HG03135 (cell line): ENCODE measurements at regions not wholly inside any gene's neighbourhood (a gene's known extent, or its start where the extent isn't known, plus 50 kb on each side); places are given as distances from the start of the nearest gene placed in this dataset.
"Not testable (repeated sequence)": the region's sequence is repeated elsewhere in the genome, so short reads cannot be mapped to it uniquely, and the experiment has no call there.

Experiments
- ATAC-seq: cut with Tn5 transposase; IDR thresholded peaks from one replicate; pipeline ENCODE4 v1.9.1; 2021; ENCODE audit warnings: mild to moderate bottlenecking, moderate library complexity; ENCODE audit not compliant: unreplicated experiment

DNA sequence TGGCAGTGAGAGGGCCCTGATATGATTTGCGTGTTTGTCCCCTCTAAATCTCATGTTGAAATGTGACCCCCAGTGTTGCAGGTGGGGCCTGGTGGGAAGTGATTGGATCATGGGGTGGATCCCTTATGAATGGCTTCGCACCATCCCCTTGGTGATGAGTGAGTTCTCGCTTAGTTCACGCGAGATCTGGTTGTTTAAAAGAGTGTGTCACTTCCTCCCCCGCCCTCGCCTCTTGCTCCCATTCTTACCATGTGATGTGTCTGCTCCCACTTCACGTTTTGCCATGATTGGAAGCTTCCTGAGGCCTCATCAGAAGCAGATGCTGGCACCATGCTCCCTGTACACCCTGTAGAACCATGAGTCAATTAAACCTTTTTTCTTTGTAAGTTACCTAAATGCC, 319.9 kb upstream of the ID2 start:
- no peak for ATAC-seq

DNA sequence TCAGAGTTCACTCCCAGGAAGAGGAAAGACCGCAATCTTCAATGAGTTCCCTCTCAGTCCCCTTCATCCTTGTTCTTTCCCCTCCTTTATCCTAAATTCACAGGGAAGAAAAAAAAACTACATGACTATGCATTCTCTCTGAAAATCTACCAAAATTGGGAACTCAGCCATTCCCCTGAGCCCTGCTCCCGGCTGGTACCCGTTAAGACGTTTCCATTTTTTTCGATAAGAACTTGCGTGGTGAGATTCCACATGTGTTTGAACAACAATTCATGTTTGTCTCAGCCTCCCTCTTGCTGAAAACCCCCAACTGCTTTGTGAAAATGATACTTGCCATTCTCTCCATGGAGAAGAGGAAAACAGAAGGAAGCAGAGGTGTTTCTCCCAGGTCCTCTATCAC, 318.7 kb upstream of the ID2 start:
- no peak for ATAC-seq

DNA sequence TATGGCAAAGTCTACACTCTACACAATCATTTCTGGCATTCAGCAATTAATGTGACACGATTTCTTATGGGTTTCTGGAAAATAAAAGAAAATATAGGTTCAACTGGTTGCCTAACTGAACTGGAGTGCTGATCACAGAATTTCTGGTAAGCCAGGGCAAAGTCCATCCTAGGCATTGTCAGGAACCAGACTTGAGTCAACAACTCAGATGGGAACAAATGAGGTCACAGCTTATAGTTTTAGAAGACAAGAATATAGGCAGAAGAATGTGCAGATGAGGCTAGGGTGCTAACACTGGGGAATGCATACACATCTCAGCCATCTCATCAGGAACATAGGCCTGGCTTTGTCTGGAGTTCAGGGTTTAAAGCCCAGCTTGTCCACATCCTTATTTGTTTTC, 317.2 kb upstream of the ID2 start:
- ATAC-seq, result no peak

DNA sequence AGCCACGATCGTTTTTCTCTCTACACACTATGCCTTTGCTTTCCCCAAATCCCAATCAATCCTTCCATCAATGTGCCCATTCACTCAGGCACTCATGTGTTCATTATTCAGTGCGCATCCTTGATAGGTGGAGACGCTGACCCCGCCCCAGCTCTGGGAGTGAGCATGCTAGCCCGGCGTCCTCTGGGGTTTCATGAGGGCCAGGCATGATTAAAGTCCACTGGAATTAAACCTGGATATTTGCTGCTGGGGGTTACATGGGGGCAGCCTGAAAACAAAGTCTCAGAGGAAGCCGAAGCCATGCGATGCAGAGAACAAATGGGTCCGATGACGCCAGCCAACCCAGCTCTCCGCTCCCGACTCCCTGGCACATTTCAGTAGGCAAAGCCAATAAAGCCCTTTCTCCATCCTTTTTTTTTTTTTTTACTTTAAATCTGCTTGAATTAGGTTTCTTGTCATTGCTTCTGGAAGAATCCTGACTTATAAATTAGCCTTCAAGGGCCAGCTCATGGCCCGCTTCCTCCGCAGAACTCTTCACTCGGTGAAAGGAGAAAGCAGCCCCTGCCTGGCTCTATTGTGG, 316.4 kb upstream of the ID2 start:
- no peak for ATAC-seq

DNA sequence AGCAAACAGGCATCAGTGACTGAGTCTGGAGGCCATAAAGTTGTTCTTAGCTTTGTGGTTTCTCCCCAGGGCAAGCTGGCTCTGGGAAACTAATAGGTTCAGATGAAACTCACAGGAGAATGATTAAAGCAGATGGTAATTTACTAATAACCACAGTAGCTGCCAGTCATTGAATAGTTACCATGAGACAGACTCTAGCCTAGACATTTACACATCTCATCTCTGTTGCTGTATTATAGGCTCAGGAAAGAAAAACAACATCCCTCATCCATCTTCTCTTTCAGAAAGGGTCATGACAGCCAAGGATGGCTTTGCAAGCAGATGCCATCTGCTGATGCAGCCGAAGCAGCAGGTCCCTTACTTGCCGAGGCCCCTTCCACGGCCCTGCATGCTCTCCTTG, 314.0 kb upstream of the ID2 start:
- no peak for ATAC-seq

DNA sequence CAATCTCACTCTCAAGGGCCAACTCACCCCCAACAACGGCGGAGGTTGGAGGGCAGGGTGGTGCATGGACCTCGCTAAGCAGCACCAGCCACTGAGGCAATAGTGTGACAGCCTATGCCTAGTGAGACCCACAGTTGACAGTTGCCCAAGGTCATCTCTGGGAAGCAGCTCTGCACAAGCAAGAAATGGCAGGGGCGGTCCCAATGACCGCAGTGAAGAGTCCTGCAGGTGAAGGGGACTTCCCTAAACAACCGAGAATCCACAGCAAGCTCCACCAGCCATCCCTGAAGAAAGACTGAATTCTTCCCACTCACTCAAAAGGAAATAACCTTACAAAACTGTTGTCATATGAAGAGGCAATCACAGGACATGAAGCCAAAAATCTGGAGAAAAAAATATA, 313.4 kb upstream of the ID2 start:
- no peak for ATAC-seq

DNA sequence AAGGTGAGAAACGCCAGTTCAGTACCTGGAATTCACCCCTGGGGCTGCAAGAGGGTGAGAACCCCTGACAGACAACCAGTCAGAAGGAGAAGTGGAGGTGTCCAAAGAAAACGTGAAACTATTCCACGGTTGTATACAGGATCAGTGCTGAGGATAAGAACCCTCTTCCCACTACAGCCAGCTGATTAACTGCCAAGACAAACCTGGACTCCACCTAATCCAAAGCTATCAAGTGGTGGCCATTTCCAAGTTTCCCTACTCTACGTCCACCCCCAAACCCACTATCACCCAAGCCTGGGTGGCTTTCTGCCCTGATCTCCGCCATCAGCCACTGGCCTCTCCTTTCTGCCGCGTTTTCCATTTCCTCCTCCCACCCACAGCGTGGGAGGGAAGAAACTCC, 312.3 kb upstream of the ID2 start:
- no peak for ATAC-seq

DNA sequence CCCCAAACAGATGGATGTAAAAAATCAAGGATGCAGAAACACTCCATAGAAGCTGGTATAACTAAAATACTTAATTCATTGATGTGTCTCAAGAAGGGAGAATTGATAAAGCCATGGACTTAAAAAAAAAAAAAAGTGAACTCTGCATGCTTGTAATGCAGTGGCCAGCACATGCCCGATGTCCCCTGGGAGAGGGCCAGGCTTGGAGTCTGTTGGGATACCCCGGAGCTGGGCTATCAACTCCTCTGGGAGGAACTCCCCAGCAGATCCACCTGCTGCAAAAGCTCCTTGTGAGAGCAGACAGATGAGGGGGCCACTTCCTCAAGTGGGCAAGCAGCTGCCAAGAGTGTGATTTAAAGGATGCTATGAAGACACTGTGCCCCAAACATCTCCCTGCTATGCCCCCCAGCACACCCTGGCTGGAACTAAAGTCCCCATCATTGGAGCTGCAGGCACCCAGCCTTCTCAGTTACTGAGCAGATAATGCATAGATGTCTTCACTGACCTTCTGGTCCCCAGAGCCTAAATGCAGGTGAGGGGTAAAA, 311.5 kb upstream of the ID2 start:
- ATAC-seq, result no peak

DNA sequence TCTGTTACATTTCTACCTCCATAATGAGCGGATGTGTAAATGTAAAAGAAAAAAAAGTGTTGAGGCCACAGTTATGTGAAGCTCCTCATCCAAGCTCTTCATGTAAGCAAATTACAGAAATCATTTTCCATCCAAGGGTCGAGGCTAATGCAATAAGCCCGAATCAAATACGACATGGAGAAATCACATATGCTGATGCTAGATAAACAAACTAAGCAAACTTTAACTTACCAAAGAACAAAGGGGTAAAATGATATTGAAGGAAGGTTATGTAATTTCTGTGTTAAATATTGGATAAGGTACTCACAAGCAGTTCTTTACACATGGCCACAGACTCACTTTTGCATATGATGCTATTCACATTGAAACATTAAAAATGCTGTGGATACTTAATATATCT, 310.2 kb upstream of the ID2 start:
- ATAC-seq, result no peak

DNA sequence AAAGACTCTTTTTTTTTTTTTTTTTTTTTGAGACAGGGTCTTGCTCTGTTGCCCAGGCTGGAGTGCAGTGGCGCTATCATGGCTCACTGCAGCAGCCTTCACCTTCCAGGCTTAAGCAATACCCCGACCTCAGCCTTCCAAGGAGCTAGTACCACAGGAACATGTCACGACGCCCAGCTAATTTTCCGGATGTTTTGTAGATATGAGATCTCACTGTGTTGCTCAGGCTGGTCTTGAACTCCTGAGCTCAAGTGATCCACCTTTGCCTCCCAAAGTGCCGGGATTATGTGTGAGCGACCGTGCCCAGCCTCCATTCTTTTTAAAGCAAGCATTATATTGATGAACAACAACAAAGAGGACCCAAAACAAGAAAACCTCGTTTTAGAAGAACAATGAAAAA, 307.1 kb upstream of the ID2 start:
- ATAC-seq, result no peak

DNA sequence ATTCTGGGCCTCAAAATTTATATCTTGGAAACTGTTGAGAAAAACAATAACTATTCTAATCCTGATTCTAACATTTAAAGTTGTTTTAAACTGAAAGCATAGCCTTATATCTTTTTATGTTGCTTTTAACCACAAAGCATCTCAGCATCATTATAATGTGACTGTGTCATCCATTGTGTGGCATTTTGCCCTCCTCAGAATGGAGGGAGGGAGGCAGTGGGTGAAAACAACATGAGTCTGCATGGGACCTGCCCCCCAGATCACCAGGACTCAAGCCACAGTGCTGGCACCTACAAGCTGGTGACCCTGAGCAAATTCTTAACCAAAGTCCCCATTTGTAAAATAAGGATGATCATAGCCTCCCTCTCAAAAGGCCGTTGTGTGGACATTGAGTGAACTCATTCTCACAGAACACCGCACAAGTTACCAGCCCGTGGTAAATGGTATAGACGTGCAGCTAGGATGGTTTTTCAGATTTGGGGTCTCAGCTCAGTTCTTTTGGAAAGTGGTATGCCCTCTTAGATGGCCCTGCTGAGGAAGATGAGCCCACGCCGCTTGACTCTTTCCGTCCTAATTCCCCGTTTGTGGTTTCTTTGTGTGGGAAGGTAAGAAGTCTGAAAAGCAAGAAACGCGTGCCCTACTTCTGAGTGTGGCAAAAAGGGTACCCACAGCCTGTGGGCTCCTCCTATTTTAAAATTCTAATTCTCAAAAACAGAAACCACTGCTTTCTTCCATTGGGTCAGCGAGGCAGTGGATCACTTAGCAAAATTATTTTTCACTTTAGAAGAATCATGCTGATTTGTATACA, 305.0 kb upstream of the ID2 start:
- no peak for ATAC-seq

DNA sequence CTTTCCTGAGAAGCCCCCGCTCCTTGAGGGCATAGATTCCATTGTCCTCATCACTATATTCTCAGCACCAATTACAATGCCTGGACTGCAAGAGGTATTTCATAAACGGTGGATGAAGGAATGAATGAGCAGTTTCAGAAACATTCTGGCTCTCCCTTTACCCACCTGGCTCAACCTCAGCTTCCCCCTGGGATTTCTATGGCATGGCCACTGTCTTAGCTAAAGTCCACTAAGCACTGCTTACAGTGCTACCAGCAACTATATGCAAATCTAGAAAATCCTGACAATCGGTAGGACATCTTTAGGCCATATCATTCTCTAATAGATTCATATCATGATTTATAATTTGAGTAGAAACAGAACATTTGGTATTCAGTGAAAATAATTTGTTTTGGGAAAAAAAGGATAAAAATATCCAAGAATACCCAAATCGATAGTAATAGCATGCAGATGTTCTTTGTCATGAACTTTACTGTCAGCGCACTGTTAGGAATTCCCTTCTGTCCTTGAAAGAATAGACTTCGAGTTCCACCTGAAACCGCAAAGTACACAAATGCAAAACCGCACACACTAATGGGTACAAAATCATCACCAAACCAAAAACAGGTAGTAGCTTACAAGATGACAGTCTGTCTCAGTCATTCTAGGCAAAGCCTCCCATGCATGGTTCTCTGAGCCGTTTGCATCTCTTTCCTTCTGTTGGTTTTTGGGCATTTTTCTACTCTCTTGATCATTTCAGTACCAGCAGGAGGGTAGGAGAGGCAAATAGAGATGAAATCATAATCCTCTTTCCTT, 303.6 kb upstream of the ID2 start:
- peak; percentile 56 for ATAC-seq

DNA sequence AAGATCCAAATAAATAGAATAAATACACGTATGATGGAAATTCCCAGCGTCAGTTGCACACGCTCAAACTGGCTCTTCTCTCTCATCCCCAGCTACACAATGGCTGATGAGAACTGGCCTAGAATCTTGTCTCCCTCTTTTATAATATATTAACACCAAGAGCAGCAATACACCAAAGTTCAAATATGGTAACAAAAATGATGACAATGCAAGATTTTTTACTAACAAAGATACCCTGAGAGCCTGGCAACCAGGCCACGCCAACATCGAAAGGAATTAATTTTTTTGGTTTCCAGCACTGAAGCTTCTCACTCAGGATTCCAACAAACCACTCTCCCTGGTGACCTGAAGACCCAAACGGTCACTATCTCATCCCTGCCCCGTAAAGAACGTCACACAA, 302.7 kb upstream of the ID2 start:
- ATAC-seq, result no peak

DNA sequence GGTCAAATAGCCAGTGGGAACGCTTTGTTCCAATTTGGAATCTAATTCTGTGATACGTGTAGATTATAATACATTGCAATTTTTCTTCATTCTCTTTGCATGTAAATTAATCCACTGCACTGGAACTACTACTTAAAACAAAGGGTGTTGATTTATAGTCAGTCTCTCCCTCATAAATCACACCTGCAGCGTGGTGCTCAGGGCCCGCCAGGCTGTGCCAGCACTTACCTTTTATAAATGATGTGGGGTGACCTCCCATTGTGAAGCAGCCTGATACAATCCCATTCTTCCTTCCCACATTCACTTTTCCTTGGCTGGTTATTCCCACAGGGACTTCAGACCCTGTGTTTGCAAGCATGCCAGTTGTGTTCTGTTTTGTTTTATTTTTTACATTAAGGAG, 302.3 kb upstream of the ID2 start:
- ATAC-seq, result no peak

DNA sequence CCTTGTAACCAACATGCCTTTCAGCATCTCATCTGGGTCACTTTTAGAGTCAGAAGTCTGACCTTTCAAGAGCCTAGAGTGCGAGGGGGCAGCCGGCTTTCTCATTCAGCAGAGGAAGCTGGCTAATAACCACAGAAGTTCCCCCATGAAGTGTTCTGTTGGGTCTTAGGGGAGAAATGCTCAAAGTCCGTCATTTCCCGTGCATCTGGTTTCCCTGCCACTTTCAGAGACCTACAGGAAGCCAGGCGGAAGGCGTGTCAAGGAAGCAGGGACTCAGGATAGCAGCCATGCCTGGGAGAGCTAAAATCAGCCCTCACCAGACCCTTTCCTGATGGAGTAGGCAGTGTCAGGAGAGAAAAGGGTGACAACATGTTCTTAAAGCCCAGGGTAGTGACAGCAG, 301.8 kb upstream of the ID2 start:
- ATAC-seq, result peak; percentile 24

DNA sequence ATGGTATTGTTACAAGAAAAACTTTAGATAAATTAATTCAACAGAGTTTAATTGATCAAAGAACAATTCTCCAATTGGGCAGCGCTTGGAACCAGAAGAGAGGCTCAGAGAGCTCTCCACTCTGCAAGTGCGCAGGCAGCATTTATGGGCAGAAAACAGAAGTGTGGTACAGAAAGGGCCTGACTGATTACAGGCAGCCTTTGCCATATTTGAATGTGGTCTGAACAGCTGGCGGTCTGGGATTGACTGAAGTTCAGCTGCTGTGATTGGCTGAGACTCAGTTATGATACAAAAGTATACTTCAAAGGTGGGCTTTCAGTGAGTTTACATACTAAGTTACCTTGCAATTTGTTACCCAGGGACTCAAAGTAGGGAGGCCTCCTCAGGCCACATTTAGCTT, 301.3 kb upstream of the ID2 start:
- ATAC-seq, result peak; percentile 56

DNA sequence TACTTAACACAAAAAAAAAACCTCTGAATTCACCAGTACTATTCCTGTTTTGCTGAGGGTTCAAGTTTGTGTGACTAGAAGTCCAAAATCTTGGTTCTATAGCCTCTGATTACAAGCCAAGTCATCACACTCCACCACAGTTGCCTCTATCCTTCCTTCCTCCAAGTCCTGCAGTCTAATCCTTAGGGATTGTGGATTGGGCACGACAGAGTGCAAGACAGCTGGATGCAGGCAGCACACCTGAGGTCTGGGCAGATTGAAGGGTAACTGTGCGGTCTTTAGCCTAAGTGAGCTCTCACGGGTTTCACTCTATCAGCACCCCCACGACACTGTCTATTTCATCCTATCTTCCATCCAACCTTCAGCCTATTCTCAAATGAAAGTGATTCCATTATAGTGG, 299.4 kb upstream of the ID2 start:
- ATAC-seq, result no peak

DNA sequence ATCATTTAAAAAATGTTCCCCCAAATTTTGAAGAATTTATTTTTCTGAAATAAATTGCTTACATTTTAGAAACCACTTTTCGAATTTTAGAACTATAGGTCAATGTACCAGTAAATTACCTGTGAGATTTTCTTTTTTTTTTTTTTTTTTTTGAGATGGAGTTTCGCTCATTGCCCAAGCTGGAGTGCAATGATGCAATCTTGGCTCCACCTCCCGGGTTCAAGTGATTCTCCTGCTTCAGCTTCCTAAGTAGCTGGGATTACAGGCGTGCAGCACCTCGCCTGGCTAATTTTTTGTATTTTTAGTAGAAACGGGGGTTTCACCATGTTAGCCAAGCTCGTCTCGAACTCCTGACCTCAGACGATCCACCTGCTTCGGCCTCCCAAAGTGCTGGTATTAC, 295.1 kb upstream of the ID2 start:
- not testable (repeated sequence) for ATAC-seq

DNA sequence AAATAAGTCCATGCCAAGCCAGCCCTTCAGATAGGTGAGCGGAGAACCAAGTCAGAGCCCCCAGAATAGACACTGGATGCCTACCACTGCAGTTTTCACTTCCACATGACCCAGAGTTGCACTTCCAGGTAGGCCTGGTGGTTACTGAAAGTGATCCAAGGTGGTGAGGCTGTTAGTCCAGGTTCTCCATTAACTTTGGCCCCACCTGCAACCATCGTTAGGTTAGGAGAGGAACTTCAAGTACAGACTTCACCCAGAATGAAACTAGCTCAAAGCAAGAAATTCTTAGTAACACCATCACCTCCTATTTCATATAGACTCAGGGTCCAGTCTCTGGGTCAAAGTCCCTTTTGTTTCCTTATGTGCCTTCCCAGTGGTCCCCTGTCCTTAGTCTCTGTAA, 293.1 kb upstream of the ID2 start:
- ATAC-seq, result no peak

DNA sequence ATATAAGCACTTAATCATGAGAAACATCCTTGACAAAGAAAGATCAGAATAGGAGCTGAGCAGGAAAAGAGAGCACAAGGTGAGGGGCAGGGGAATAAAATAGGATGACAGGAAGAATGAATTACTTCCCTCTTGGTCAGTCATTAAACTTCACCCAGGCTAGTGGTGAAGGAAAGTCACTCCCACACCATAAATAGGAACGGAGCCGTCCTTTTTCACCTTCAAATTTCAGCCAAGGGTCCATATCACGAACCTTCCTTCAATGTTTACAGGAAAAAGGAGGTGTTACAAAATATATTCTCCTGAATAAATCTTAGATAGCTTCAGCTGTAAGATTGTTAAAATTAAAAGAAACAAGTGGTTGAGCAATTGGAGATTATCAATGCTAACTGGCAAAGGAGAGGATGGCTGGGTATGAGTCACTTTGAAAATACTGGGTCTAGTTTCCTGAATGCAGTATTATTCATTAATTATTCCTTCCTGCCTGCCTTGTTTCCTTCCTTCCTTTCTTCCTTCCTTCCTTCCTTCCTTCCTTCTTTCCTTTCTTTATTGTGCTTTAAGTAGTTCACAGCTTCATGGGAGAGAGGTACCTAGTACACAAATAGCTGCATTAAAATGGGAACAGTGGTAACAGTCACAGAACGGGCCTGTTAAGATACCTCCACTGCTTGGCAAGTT, 292.3 kb upstream of the ID2 start:
- ATAC-seq, result no peak

DNA sequence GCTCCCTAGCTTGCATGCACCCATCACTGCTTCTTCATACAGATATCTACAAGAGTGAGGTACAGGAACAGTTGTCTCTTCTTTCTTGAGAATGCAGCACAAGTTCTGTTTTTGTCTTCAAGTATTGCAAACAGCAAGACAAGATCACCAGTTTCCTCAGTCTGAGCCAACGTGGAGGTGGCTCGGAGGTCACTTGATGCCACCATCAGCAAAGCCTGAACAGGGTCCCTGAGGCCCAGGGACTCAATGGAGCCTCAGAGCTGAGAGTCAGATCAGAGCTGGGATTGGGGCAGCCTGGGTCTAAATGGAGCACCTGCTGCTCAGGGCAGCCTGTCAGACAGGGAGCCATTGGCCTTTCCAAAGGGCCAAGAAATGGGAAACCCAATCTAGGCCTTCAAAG, 290.7 kb upstream of the ID2 start:
- no peak for ATAC-seq
